ENCODE measurements at regions not wholly inside any gene's neighbourhood (a gene's known extent, or its start where the extent isn't known, plus 50 kb on each side); places are given as distances from the start of the nearest gene placed in this dataset.

DNA sequence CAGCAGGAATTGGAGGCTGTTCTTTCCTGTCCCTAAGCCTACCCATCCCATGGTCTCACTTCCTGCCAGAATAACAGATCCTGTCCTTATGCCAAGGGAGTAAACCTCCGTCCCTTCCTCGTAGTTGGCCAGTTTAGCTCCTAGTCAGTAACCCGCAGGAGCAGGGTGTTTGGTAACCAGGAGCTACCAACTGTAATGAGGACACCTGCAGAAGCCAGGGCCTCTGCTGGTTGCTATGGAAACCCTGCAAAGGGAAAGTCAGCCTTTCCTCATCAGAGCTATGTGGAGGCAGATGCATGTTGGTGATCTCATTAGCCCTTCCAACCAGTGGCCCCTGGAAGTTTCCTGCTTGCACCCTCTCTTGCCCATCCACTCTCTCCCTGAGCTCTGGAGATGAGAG is 368.2 kb upstream of the SULF2 start:
- Mint-ChIP-seq H3K4me3 (no peak overlapping the region), H3K36me3 (peaks cover 2% of the 10 kb centered on the region), H3K4me1 (ENCODE audit: low read depth) (no peaks in the 10 kb centered on the region)

DNA sequence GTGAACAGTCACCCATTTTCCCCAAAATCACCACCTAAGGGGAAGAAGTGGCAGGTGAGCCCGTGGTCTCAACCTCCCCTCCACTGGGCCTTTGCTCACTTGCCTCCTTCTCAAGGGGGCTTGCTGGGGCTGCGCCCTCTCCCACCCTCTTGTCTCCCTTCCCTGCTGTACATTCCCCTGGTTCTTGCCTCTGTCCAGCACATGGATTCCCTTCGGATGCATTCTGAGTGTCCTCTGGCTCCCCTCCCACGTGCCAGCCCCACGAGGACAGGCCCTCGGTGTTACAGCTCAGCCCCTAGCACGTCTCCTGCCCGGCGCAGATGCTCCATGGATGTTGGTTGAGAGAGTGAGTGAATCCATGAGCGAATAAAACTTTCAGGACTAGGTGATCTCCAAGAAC is 367.8 kb upstream of the SULF2 start:
- H3K27ac Mint-ChIP-seq: no peak overlapping the region
- peaks cover 4% of the 10 kb centered on the region for H3K27me3 Mint-ChIP-seq
- H3K4me3 Mint-ChIP-seq: no peak overlapping the region
- H3K4me1 Mint-ChIP-seq (ENCODE audit: low read depth): no peaks in the 10 kb centered on the region
- peaks cover 2% of the 10 kb centered on the region for H3K36me3 Mint-ChIP-seq
- no peaks in the 10 kb centered on the region for H3K9me3 Mint-ChIP-seq (ENCODE audit: low read depth)

More for the DNA sequence above, 368.2 kb upstream of the SULF2 start:
- Mint-ChIP-seq H3K27me3 (peaks cover 6% of the 10 kb centered on the region), H3K9me3 (ENCODE audit: low read depth) (no peaks in the 10 kb centered on the region), H3K27ac (no peak overlapping the region)

DNA sequence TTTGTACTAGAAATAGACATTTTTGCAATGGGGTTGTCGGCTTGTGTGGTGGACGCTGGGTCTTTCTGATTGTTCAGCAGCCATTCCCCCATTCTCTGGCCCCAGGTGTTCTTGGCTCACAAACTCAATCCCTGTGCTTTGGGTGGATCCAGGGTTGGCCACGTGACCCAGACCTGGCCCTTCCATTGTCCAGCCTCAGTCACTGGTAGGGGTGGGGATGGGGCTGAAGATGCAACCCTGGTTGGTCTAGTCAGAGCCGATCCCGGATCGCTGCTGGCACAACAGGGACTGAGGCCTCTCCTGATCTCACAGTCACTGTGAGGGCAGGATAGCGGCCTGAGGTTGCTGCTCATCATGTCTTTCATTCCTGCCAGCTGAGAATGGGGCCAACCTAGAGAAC is 365.3 kb upstream of the SULF2 start:
- H3K9me3 Mint-ChIP-seq (ENCODE audit: low read depth): no peaks in the 10 kb centered on the region
- H3K27ac Mint-ChIP-seq: no peak overlapping the region
- peaks cover under 1% of the 10 kb centered on the region for H3K36me3 Mint-ChIP-seq
- H3K27me3 Mint-ChIP-seq: peaks cover 4% of the 10 kb centered on the region
- no peaks in the 10 kb centered on the region for H3K4me1 Mint-ChIP-seq (ENCODE audit: low read depth)
- no peak overlapping the region for H3K4me3 Mint-ChIP-seq

DNA sequence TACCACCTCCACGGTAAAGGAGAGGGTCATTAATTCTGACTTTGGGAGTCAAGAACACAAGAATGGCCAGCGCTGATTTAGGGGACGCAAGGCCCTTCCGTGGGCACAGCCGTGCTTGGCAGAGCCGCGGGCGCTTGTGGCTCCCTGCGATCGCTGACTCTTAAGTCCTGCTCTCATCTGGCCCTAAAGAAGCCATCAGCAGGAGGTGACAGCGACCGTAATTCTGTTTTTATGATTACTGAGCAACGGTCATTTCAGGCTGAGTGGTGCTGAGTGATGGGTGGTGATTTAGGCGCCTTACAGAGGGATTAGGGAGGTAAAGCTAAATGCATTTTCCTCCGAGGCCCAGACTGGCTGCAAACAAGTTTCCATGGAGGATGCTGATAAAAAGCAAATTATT is 364.6 kb upstream of the SULF2 start:
- Mint-ChIP-seq H3K9me3 (ENCODE audit: low read depth) (no peaks in the 10 kb centered on the region), H3K27me3 (peaks cover 6% of the 10 kb centered on the region), H3K27ac (no peak overlapping the region), H3K4me1 (ENCODE audit: low read depth) (no peaks in the 10 kb centered on the region), H3K4me3 (no peak overlapping the region), H3K36me3 (no peaks in the 10 kb centered on the region)

DNA sequence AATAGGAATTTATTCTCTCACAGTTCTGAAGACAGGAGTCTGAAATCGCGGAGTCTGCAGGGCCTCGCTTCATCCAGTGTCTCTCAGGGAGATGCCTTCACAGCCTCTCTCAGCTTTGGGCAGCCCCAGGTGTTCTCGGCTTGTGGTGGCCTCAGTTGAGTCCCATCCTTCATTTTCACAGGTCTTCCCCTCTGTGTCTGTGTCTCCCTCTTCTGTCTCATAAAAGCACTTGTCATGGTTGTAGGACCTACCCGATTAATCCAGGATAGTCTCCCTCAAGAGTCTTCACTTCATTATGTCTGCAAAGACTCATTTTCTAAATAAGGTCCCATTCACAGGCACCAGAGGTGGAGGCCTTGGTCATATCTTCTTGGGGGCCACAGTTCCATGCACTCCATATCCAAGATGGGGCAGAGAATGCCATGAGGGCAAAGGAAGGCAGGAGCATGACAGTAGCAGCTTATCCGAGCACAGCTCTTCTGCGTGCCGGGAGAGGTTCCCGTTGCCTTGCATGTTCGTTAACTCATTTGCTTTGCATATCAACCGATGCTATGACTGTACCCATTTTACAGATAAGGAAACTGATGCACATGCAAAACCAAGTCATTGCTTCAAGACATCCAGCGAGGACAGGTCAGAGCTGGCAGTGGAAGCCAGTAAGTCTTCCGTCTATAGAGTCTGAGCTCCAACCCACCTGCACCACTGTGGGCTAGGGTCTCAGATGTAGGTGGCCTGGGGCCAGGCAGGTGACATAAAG is 363.8 kb upstream of the SULF2 start:
- H3K27ac Mint-ChIP-seq: no peak overlapping the region
- no peak overlapping the region for H3K4me3 Mint-ChIP-seq
- H3K9me3 Mint-ChIP-seq (ENCODE audit: low read depth): no peaks in the 10 kb centered on the region
- H3K36me3 Mint-ChIP-seq: no peaks in the 10 kb centered on the region
- peaks cover 4% of the 10 kb centered on the region for H3K27me3 Mint-ChIP-seq
- H3K4me1 Mint-ChIP-seq (ENCODE audit: low read depth): no peaks in the 10 kb centered on the region

DNA sequence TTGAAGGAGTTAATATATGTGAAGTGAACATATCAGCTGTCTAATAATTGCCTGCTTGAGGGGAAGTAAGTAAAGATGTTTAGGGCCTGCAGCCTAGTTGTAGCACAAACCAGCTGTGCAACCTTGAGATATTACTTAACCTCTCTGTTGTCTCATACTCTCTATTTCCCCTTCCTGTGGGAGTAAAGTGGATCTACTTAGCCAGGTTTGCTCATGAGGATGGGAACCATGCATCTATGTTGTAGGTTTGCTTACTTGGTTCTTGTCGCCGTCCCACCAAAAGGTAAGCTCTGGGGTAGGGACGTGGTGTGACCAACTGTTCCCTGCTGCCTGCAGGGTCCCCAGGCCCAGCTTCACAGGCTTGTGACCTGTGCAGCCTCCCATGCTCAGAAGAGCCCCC is 362.7 kb upstream of the SULF2 start:
- no peak overlapping the region for H3K4me3 Mint-ChIP-seq
- no peaks in the 10 kb centered on the region for H3K36me3 Mint-ChIP-seq
- no peaks in the 10 kb centered on the region for H3K4me1 Mint-ChIP-seq (ENCODE audit: low read depth)
- H3K27me3 Mint-ChIP-seq: peaks cover 3% of the 10 kb centered on the region
- H3K27ac Mint-ChIP-seq: no peak overlapping the region
- H3K9me3 Mint-ChIP-seq (ENCODE audit: low read depth): no peaks in the 10 kb centered on the region

DNA sequence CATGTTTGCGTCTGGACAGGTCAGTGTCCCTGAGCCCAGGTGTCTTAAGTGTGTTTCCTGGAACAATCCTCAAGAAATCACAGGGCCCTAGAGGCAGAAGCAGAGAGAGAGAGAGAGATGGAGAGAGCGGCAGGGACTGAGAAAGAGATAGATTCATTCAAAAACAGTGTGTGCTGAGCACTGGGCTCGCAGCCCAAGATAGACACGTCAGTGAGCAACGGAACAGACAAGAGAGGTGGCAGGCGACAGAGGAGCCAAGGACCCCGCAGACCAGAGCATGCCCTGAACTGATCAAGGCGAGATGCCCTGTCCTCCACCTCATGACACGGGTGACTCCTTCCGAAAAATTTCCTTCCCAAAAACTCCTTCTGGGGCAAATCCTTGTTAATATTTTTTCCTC is 362.0 kb upstream of the SULF2 start:
- H3K36me3 Mint-ChIP-seq: no peaks in the 10 kb centered on the region
- H3K27me3 Mint-ChIP-seq: peaks cover 2% of the 10 kb centered on the region
- H3K9me3 Mint-ChIP-seq (ENCODE audit: low read depth): no peaks in the 10 kb centered on the region
- no peaks in the 10 kb centered on the region for H3K4me1 Mint-ChIP-seq (ENCODE audit: low read depth)
- H3K27ac Mint-ChIP-seq: no peak overlapping the region
- no peak overlapping the region for H3K4me3 Mint-ChIP-seq

DNA sequence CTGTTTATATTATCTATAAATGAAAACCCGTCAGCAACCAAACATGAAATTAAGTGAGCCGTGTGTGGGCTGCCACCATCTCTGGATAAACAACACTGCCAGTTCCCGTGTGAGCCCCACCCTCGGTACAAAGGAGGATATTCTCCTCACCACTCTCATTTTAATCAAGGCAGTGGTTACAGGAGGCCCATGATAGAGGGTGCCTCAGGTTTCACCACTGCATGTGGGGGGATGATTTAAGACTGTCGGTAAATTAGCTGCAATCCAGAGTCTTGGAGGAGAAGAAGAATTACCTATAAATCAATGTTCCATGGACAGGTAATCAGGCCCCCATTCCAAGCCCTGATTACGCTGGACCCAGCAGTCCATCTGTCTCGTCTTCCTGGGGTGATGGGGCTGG is 361.6 kb upstream of the SULF2 start:
- Mint-ChIP-seq H3K4me3 (no peak overlapping the region), H3K27ac (no peak overlapping the region), H3K9me3 (ENCODE audit: low read depth) (no peaks in the 10 kb centered on the region), H3K36me3 (no peaks in the 10 kb centered on the region), H3K27me3 (peaks cover 2% of the 10 kb centered on the region), H3K4me1 (ENCODE audit: low read depth) (no peaks in the 10 kb centered on the region)

DNA sequence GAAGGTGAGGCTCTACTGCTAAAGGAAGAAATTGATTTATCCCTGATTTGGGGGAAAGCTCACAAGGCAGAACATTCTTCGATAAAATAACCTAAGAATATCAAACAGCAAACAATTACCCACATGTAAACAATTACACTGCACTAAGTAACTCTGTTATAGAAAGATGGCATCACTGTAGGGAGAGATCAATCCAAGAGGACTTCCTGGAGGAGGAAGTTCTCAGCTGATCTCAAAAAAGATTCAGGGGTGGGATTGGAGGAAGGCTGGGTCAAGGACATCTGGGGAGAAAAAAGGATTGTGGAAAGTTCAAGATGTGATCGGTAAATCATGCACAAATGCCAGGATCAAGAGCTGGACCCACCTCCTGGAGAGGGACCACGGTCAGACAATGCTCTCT is 361.0 kb upstream of the SULF2 start:
- no peak overlapping the region for H3K4me3 Mint-ChIP-seq
- peaks cover 2% of the 10 kb centered on the region for H3K27me3 Mint-ChIP-seq
- no peak overlapping the region for H3K27ac Mint-ChIP-seq
- no peaks in the 10 kb centered on the region for H3K9me3 Mint-ChIP-seq (ENCODE audit: low read depth)
- H3K36me3 Mint-ChIP-seq: no peaks in the 10 kb centered on the region
- H3K4me1 Mint-ChIP-seq (ENCODE audit: low read depth): no peaks in the 10 kb centered on the region

DNA sequence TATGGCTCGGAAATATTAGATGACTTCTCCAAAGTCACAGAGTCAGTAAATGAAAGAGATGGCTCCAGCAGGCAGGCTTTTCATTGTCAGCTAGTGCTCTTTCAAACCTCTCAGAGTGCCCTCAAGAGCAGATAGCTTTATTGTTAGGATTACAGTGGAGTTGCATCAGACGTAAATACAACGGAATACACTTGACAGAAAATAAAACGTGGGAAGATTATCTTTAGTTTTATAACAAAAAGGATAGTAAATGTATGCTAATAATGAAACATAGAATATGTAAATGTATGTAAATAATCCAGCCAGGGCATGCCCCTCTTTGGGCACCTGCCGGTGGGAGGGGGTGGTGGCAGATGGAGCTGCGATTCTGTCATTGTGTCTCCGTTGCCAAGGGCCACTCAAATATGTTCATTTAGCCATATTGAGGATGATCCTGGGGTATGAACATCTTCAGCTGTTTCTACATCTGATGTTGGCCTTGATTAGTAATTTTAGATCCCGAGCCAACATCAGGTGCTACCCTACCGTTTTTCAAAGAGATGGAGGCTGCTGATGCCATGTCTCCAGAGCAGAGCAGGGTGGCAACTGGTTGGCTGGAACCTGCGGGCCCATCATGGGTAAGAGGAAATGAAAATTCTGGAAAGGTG is 358.3 kb upstream of the SULF2 start:
- Mint-ChIP-seq H3K4me3 (no peak overlapping the region), H3K9me3 (ENCODE audit: low read depth) (no peaks in the 10 kb centered on the region), H3K4me1 (ENCODE audit: low read depth) (no peaks in the 10 kb centered on the region), H3K27ac (no peak overlapping the region), H3K27me3 (peaks cover 3% of the 10 kb centered on the region), H3K36me3 (no peaks in the 10 kb centered on the region)

DNA sequence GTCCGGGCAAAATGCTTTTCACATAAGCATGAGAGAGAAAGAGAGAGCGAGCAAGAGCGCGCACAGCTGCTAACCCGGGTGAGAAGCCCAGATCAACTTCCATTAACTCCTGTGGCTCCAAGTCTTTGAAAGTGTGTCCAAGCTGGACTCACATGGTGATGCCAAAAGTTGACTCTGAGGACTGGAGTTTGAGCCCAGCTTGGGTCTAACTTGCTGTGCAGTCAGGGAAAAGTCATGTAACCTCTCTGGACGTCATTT is 357.2 kb upstream of the SULF2 start:
- Mint-ChIP-seq H3K36me3 (no peaks in the 10 kb centered on the region), H3K27me3 (peaks cover 3% of the 10 kb centered on the region), H3K4me1 (ENCODE audit: low read depth) (no peaks in the 10 kb centered on the region), H3K9me3 (ENCODE audit: low read depth) (no peaks in the 10 kb centered on the region), H3K27ac (no peak overlapping the region), H3K4me3 (no peak overlapping the region)

DNA sequence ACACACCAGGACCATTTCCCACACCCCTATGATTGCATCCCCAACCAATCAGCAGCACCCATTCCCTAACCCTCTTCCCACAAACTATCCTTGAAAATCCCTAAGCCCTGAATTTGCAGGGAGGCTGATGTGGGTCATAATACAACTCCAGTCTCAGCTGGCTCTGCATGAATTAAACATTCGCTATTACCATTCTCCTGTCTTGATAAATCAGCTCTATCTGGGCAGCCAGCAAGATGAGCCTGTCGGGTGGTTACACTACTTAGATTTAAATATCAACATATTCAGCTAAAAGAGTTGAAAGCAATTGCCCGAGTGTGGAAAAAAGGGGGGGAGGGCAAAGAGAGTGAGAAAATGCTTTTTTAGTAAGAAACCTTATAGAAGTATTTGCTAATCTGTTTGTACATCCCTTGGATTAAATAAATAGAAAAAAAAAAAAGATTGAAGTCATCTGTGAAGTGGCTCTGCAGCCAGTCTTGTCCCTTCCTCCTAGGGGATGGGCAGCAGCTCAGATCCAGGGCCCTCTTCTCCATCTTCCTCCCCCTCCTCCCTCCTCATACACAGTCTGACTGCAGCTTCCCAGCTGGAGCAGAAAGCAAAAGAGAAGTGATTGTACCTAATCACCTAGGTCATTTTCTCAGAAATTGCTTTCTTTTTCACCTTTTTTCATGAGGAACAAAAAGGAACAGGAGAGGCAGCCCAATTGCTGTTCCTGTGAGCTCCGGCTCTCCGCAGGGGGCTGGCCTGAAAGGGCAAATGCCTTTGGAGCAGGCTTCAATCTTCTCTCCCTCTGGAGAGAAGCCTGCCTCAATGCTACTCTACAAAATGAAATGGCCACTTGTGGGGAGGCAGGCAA is 356.6 kb upstream of the SULF2 start:
- H3K9me3 Mint-ChIP-seq (ENCODE audit: low read depth): no peaks in the 10 kb centered on the region
- no peaks in the 10 kb centered on the region for H3K36me3 Mint-ChIP-seq

DNA sequence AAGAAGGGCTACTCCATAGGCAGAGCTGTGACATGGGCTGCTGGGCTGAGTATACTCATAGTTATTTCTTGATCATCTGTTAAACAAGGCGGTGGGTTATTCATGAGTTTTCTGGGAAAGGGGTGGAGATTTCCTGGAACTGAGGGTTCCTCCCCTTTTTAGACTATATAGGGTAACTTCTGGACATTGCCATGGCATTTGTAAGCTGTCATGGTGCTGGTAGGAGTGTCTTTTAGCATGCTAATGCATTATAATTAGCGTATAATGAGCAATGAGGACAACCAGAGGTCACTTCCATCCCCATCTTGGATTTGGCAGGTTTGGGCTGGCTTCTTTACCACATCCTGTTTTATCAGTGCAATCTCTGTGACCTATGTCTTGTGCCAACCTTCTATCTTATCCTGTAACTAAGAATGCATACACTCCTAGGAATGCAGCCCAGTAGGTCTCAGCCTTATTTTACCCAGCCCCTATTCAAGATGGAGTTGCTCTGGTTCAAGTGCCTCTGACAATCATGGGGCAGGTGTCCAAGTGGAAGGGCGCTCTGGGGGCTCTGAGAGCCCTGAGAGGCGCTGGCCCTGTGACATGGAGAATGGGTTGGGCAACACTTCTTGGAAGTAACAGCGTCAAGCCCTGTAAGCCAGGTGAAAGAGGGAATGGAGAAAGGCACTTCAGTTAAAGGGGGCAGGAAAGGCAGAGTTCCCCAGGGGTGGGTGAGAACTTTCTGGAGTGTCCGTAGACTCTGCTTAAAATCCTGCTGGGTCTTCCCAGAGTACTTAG is 354.2 kb upstream of the SULF2 start:
- Mint-ChIP-seq H3K9me3 (ENCODE audit: low read depth) (no peaks in the 10 kb centered on the region), H3K27me3 (peaks cover 6% of the 10 kb centered on the region), H3K36me3 (no peaks in the 10 kb centered on the region), H3K4me3 (no peak overlapping the region), H3K27ac (no peak overlapping the region), H3K4me1 (ENCODE audit: low read depth) (no peaks in the 10 kb centered on the region)

More for the DNA sequence above, 356.6 kb upstream of the SULF2 start:
- Mint-ChIP-seq H3K27me3 (peaks cover 3% of the 10 kb centered on the region), H3K4me3 (no peak overlapping the region), H3K4me1 (ENCODE audit: low read depth) (no peaks in the 10 kb centered on the region), H3K27ac (no peak overlapping the region)

DNA sequence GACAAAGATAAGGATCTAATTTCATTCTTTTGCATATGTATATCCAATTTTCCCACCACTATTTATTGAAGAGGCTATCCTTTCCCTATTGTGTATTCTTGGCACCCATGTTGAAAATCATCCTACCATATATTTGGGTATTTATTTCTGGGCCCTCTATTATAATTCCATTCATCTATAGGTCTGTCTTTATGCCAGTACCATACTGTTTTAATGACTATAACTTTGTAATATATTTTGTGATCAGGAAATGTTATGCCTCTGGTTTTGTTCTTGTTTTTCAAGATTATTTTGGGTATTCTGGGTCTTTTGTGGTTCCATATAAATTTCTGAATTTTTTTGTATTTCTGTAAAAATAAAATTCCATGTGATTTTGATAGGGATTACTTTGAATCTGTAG is 347.6 kb upstream of the SULF2 start:
- no peaks in the 10 kb centered on the region for H3K36me3 Mint-ChIP-seq
- H3K27me3 Mint-ChIP-seq: peaks cover 7% of the 10 kb centered on the region
- H3K27ac Mint-ChIP-seq: no peak overlapping the region
- no peak overlapping the region for H3K4me3 Mint-ChIP-seq
- no peaks in the 10 kb centered on the region for H3K4me1 Mint-ChIP-seq (ENCODE audit: low read depth)
- H3K9me3 Mint-ChIP-seq (ENCODE audit: low read depth): no peaks in the 10 kb centered on the region

DNA sequence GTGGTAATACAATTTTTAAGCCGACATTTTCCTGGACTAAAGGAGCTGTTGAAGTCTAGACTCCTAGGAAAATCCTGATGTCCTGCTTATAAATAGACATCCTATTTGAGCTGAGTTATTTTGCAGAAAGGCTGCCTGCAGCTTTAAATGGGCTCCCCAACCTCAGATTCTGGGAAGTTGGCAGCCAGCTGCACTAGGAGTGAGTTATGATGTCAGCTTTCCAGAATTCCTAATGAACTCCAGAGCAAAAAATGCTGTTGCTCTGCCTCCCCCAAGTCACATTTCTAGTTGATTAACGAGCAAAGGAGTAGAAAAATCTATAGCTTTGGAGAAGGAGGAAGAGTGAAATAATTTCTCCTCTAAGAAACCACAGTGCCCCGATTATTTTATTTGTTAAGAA is 346.3 kb upstream of the SULF2 start:
- Mint-ChIP-seq H3K4me1 (ENCODE audit: low read depth) (no peaks in the 10 kb centered on the region), H3K9me3 (ENCODE audit: low read depth) (no peaks in the 10 kb centered on the region), H3K27me3 (peaks cover 7% of the 10 kb centered on the region), H3K36me3 (no peaks in the 10 kb centered on the region), H3K4me3 (no peak overlapping the region), H3K27ac (no peak overlapping the region)

All from activated naive CD8-positive, alpha-beta T cell (primary cell).